ENCODE measurements at regions not wholly inside any gene's neighbourhood (a gene's known extent, or its start where the extent isn't known, plus 50 kb on each side); places are given as distances from the start of the nearest gene placed in this dataset.

GRCh38 chr11:134527382-134528243 lies 115.6 kb upstream of the B3GAT1 start:
- DNase-seq (ENCODE audit: low read depth in 3 of 3, low spot score in 1 of 3), result no peak

GRCh38 chr11:134524896-134525845 lies 113.1 kb upstream of the B3GAT1 start:
- DNase-seq (ENCODE audit: low read depth in 3 of 3, low spot score in 1 of 3), result no peak

GRCh38 chr11:134524201-134524600 lies 112.2 kb upstream of the B3GAT1 start:
- DNase-seq (ENCODE audit: low read depth in 3 of 3, low spot score in 1 of 3), result no peak

GRCh38 chr11:134522782-134523570 lies 110.9 kb upstream of the B3GAT1 start:
- no peak for DNase-seq (ENCODE audit: low read depth in 3 of 3, low spot score in 1 of 3)

GRCh38 chr11:134521452-134522289 lies 109.6 kb upstream of the B3GAT1 start:
- DNase-seq (ENCODE audit: low read depth in 3 of 3, low spot score in 1 of 3), result no peak

- DNase-seq (ENCODE audit: low read depth in 3 of 3, low spot score in 1 of 3), result no peak
Observed at GRCh38 chr11:134521001-134521400, 109.0 kb upstream of the B3GAT1 start.

- DNase-seq (ENCODE audit: low read depth in 3 of 3, low spot score in 1 of 3), result no peak
Observed at GRCh38 chr11:134519788-134520187, 107.7 kb upstream of the B3GAT1 start.

GRCh38 chr11:134519390-134519750 lies 107.3 kb upstream of the B3GAT1 start:
- DNase-seq (ENCODE audit: low read depth in 3 of 3, low spot score in 1 of 3), result no peak

GRCh38 chr11:134518616-134519389 lies 106.8 kb upstream of the B3GAT1 start:
- DNase-seq (ENCODE audit: low read depth in 3 of 3, low spot score in 1 of 3), result no peak

- DNase-seq (ENCODE audit: low read depth in 3 of 3, low spot score in 1 of 3), result no peak
Observed at GRCh38 chr11:134517621-134518293, 105.7 kb upstream of the B3GAT1 start.

GRCh38 chr11:134517115-134517514 lies 105.1 kb upstream of the B3GAT1 start:
- DNase-seq (ENCODE audit: low read depth in 3 of 3, low spot score in 1 of 3), result no peak

GRCh38 chr11:134516529-134516928 lies 104.5 kb upstream of the B3GAT1 start:
- DNase-seq (ENCODE audit: low read depth in 3 of 3, low spot score in 1 of 3), result no peak

- no peak for DNase-seq (ENCODE audit: low read depth in 3 of 3, low spot score in 1 of 3)
Observed at GRCh38 chr11:134515081-134515960, 103.3 kb upstream of the B3GAT1 start.

GRCh38 chr11:134514354-134514951 lies 102.4 kb upstream of the B3GAT1 start:
- DNase-seq (ENCODE audit: low read depth in 3 of 3, low spot score in 1 of 3), result no peak

GRCh38 chr11:134513585-134514120 lies 101.6 kb upstream of the B3GAT1 start:
- DNase-seq (ENCODE audit: low read depth in 3 of 3, low spot score in 1 of 3), result no peak

- no peak for DNase-seq (ENCODE audit: low read depth in 3 of 3, low spot score in 1 of 3)
Observed at GRCh38 chr11:134512571-134513538, 100.8 kb upstream of the B3GAT1 start.
